ENCODE measurements at regions not wholly inside any gene's neighbourhood (a gene's known extent, or its start where the extent isn't known, plus 50 kb on each side); places are given as distances from the start of the nearest gene placed in this dataset.

DNA sequence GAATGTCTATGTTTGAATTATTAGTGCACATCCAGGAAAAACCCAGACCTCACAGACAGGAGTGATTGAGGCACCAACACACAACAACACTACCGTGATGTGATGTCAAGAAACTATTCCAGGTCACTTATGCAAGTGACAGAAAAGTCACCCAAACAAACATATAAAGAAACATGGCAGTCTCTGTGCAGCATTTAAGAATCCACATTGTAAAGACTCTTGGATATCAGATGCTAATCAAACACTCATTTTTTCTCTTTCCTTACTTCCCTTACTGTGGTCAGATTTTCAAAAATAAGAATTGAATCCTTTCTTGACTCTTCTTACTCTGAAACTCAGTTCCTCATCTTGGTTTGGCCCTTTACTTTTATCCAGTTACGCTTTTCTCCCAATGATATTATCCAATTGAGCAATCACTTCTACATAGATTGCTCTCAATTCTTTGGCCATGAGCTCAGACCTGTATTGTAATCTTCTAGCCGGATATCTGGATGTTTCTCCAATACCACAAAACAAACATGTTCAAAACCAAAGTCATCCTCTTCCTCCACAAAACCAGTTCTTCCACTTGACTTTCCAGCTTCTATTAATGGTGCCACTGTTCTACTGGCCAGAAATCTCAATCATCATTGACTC is 115.4 kb downstream of the DUSP6 start:
- CTCF ChIA-PET: interaction anchor here (1.5 kb wide), 1 partner anchor 19 kb away, joined by 5 read pairs; no protein-coding TSS in a partner anchor
- intact Hi-C loops (cut with micrococcal nuclease): no loop called here
- Mint-ChIP-seq H3K36me3 (ENCODE audit: low read depth) (no peaks in the 10 kb centered on the region), H3K27me3 (ENCODE audit: low read depth) (no peaks in the 10 kb centered on the region), H3K27ac (no peak overlapping the region), H3K4me1 (ENCODE audit: low read depth) (peaks cover 63% of the 10 kb centered on the region), H3K4me3 (no peak overlapping the region), H3K9me3 (no peaks in the 10 kb centered on the region)
- DNase-seq: no peak

DNA sequence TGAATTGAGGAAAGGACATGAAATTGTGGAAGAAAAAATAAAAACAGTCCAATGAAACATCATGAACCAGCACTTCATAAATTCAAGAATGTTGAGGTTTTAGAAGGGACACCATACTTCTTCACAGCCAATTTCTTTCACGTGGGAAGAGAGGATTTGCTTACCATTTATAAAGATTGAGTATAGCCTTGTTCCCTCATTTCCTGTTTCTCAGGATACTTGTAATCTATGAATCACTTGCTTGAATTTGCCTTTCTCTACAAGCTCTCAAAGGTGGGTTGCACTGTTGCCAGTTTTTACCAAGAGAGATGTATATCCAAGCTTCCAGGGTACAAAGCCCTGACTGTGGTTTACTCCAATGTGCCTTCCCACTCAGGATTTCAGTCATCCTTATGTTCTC is 116.1 kb downstream of the DUSP6 start:
- intact Hi-C loops (cut with micrococcal nuclease): no loop called here
- H3K36me3 Mint-ChIP-seq (ENCODE audit: low read depth): no peaks in the 10 kb centered on the region
- H3K4me1 Mint-ChIP-seq (ENCODE audit: low read depth): peaks cover 69% of the 10 kb centered on the region
- no peak overlapping the region for H3K27ac Mint-ChIP-seq
- CTCF ChIA-PET: interaction anchor here (1.5 kb wide), 1 partner anchor 20 kb away, joined by 5 read pairs; no protein-coding TSS in a partner anchor
- H3K4me3 Mint-ChIP-seq: no peak overlapping the region
- H3K9me3 Mint-ChIP-seq: no peaks in the 10 kb centered on the region
- DNase-seq: no peak
- H3K27me3 Mint-ChIP-seq (ENCODE audit: low read depth): no peaks in the 10 kb centered on the region

DNA sequence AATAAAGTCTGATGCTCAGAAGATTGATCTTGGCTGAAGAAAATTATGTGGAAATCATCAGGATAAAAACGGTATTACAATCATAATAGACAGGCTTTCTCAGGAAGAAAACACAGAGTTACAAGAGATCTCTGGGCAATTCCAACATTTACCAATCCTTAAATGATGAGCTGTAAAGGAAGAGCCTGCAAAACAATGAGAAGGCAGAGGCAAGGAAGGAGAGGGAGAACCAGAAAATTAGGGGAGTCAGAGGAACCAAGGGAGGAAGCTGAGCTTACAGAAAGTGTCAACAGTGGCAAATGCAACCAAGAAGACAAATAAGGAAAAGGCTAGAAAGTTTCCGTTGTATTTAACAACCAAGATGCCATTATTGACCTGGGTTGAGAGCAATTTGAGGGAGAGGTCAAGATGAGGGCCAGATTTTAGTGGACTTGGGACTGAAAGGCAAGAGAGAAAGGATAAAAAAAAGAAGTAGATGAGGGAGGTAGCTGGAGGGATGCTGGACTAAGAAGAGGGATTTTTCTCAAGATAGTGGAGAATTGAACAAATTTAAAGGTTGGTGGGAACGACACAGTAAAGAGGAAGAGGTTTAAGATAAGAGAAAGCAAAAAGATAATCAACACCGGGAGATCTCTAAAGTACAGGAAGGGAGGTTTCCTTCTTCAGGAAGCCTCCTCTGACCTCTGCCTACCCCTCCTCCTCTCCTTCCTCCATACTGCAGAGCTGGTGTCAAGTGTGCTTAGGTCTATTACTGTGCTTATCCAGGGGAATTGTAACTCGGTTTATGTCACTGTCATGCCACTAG is 116.9 kb downstream of the DUSP6 start:
- CTCF ChIA-PET: interaction anchor here (0.5 to 1.5 kb wide), 2 partner anchors 21 to 669 kb away, joined by 4 to 5 read pairs; no protein-coding TSS in a partner anchor
- peak overlapping the region; percentile 13 for H3K4me3 Mint-ChIP-seq
- no peak overlapping the region for H3K27ac Mint-ChIP-seq
- no peak for DNase-seq
- H3K27me3 Mint-ChIP-seq (ENCODE audit: low read depth): no peaks in the 10 kb centered on the region
- intact Hi-C loops (cut with micrococcal nuclease): no loop called here
- H3K36me3 Mint-ChIP-seq (ENCODE audit: low read depth): no peaks in the 10 kb centered on the region
- peaks cover 75% of the 10 kb centered on the region for H3K4me1 Mint-ChIP-seq (ENCODE audit: low read depth)
- H3K9me3 Mint-ChIP-seq: no peaks in the 10 kb centered on the region

DNA sequence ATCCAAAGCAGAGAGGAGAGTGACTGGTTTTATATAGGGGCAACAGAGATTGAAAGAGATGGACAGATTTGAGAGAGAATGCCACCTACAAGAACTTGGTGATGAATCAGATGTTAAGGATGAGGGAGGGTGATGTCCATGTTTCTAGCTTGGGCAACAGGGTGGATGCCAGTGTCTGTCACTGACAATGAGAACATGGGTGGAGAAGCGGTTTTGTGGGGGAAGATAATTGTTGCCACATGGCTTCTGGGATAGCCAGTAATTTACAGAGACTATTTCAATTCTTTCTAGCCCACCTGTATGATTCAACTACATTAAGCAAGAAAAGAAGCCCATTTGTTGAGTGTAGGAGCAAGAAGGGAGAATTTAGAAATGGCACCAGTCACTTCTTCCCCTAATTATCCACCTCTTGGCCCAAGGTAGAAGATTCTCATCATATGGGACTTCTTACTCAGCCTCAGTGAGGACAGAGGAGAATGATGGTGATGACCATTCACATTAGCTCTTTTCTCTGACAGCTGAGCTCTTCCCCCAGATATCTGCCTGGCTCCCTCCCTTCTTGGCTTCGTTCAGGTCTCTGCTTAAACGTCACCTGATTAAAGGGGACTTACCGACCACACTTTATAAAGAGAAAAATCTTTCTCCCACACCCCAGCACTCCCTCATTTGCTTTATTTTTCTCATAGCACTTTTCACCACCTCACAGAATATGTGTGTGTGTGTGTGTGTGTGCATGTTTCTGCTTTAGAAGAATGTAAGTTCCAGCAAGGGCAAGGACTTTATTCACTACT is 117.8 kb downstream of the DUSP6 start:
- no peak for DNase-seq
- Mint-ChIP-seq H3K36me3 (ENCODE audit: low read depth) (no peaks in the 10 kb centered on the region), H3K9me3 (no peaks in the 10 kb centered on the region), H3K4me1 (ENCODE audit: low read depth) (peaks cover 73% of the 10 kb centered on the region), H3K27me3 (ENCODE audit: low read depth) (no peaks in the 10 kb centered on the region), H3K4me3 (no peak overlapping the region), H3K27ac (no peak overlapping the region)
- CTCF ChIA-PET: interaction anchor here (0.5 to 1.4 kb wide), 3 partner anchors 9 to 669 kb away, joined by 4 to 6 read pairs (median 5); no protein-coding TSS in a partner anchor
- intact Hi-C loops (cut with micrococcal nuclease): no loop called here

DNA sequence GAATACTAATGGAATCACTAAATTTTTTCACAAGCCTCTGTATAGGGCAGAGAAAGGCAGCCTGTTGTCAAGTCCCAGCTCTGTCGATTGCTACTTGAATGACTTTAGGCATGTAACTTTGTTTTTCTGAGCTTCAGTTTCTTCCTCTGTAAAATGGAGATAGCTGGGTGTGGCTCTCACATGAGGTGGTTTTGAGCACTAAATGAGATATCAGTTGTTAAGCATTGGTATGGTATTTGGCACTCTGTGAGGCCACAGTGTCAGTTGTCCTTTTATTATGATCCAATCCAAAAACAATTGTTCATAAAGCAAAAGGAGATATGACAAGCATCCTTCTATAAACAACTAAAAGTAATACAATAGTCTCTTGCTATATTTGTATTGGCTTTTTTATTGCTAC is 120.6 kb downstream of the DUSP6 start:
- H3K27me3 Mint-ChIP-seq (ENCODE audit: low read depth): no peaks in the 10 kb centered on the region
- no peaks in the 10 kb centered on the region for H3K9me3 Mint-ChIP-seq
- intact Hi-C loops (cut with micrococcal nuclease): loop anchor here (1.0 kb wide), 1 partner anchor 8 kb away; no protein-coding TSS in a partner anchor
- no peaks in the 10 kb centered on the region for H3K36me3 Mint-ChIP-seq (ENCODE audit: low read depth)
- peaks cover 73% of the 10 kb centered on the region for H3K4me1 Mint-ChIP-seq (ENCODE audit: low read depth)
- no peak for DNase-seq
- H3K27ac Mint-ChIP-seq: no peak overlapping the region
- CTCF ChIA-PET: interaction anchor here (1.7 kb wide), 1 partner anchor 12 kb away, joined by 5 read pairs; no protein-coding TSS in a partner anchor
- no peak overlapping the region for H3K4me3 Mint-ChIP-seq

DNA sequence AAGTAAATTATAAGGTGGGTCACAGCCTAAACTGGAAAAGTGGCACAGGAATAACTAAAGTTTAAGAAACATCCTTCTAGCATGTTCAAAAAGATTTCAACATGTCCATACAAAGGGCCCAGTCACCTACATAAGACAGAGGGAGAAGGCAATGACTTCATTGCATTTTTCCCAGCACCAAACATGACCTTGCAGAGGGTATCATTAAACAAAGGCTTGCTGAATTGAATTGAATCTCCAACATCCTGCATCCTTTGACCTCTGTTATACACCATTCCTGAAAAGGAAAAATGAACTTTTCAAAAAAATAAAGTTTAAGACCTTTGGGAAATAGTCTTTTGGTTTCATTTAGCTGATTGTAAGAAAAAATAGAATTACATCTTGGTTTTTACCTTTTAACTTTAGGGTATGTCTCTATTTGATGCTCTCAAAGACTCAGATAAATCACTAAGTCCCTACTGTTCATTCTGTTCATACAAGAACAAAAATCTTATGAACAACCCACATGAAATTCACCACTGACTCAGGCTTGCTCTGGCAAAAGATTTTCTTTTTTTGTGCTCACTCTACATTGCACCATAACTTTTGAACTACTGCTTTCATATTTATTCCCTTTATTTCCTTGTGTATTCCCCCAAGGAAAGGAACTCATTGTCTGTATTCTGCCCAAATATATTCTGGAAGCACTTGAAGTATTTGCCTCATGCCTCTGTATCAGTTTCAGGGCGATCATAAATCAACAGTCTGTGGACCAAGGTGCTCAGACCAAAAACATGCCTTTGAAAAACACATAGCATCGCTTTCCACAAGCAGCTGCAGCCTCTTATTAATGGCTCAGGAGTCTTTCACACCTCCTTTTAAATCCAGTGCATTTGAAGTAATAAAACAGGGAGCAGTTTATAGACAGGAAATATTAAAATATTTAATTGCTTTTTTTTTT is 121.7 kb downstream of the DUSP6 start:
- Mint-ChIP-seq H3K36me3 (ENCODE audit: low read depth) (no peaks in the 10 kb centered on the region), H3K9me3 (no peaks in the 10 kb centered on the region), H3K27ac (no peak overlapping the region), H3K4me3 (no peak overlapping the region), H3K27me3 (ENCODE audit: low read depth) (no peaks in the 10 kb centered on the region), H3K4me1 (ENCODE audit: low read depth) (peaks cover 73% of the 10 kb centered on the region)
- no peak for DNase-seq
- CTCF ChIA-PET: interaction anchor here (1.6 to 1.7 kb wide), 2 partner anchors 8 to 13 kb away, joined by 4 to 5 read pairs; no protein-coding TSS in a partner anchor
- intact Hi-C loops (cut with micrococcal nuclease): loop anchor here (1.0 kb wide), 1 partner anchor 9 kb away; no protein-coding TSS in a partner anchor

DNA sequence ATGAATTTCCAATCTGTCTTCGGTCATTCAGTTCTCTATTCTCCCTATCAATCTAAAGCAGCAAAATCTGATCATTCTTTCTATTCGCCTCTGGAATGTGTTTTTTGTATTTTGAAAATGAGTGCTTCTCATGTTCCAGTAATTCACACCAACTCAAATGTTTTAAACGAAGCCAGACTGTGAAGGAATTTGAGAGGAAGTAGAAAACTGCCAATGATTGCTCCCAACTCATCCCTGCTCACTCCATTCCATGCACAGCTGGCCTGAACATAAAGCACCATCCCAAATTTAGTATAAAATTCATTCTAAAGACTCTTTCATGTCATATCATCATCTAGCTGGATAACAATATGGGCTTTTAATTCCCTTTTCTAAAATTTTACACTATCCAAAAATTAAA is 123.8 kb downstream of the DUSP6 start:
- peaks cover 4% of the 10 kb centered on the region for H3K36me3 Mint-ChIP-seq (ENCODE audit: low read depth)
- H3K9me3 Mint-ChIP-seq: no peaks in the 10 kb centered on the region
- H3K4me1 Mint-ChIP-seq (ENCODE audit: low read depth): peaks cover 81% of the 10 kb centered on the region
- no peak for DNase-seq
- no peak overlapping the region for H3K4me3 Mint-ChIP-seq
- H3K27me3 Mint-ChIP-seq (ENCODE audit: low read depth): no peaks in the 10 kb centered on the region
- intact Hi-C loops (cut with micrococcal nuclease): loop anchor here (5.0 kb wide), 1 partner anchor 1086 kb away; the partner anchor contains the start of genes CEP290 and TMTC3
- CTCF ChIA-PET: interaction anchor here (1.5 to 1.6 kb wide), 2 partner anchors 10 to 15 kb away, joined by 4 to 8 read pairs; no protein-coding TSS in a partner anchor
- H3K27ac Mint-ChIP-seq: no peak overlapping the region

DNA sequence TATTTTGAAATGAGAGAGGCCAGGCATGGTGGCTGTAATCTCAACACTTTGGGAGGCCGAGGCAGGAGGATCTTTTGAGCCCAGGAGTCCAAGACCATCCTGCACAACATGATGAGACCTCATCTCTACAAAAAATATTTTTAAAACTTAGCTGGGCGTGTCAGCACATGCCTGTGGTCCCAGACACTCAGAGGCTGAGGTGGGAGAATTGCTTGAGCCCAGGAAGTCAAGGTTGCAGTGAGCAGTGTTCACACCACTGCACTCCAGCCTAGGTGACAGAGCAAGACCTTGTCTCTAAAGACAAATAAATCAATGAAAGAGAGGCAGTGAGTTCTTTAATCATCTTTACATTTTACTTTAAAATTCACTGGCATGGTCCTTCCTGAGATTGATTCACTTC is 124.5 kb downstream of the DUSP6 start:
- CTCF ChIA-PET: interaction anchor here (0.7 to 1.6 kb wide), 2 partner anchors 17 to 54 kb away, joined by 3 to 8 read pairs; no protein-coding TSS in a partner anchor
- DNase-seq: no peak
- H3K4me1 Mint-ChIP-seq (ENCODE audit: low read depth): peaks cover 80% of the 10 kb centered on the region
- no peaks in the 10 kb centered on the region for H3K9me3 Mint-ChIP-seq
- H3K27ac Mint-ChIP-seq: peak overlapping the region; percentile 53
- intact Hi-C loops (cut with micrococcal nuclease): loop anchor here (2.0 to 5.0 kb wide), 2 partner anchors 721 to 1085 kb away; partner anchors contain the start of genes CEP290 and TMTC3
- peaks cover 4% of the 10 kb centered on the region for H3K36me3 Mint-ChIP-seq (ENCODE audit: low read depth)
- no peak overlapping the region for H3K4me3 Mint-ChIP-seq
- no peaks in the 10 kb centered on the region for H3K27me3 Mint-ChIP-seq (ENCODE audit: low read depth)

DNA sequence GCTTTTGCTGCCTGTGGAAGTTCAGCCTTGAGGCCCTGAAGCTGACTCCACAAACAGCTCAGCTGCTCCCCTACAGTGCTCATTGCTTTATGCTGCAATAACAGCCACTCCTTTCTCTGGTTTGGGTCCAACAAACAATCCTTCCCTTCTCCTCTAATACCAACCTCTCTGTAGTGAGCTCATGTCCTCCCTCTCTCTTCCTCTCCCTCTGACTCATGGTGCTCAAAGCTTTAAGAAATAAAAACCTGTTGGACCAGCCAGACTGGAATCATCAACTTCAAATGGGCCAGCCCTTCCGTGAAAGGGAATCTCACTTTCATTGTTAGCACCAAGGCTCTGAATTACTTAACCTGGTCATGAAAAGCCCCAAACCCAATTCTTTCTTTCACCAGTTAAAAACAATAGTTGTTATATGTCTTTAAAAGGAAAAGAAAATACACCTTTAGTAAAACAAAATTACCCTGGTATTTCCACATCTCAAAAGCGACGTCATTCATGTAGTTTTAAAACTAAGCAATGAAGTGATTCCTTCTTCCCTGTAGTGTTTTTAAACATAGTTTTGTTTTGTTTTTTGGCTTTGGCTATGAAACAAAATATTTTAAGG is 126.4 kb downstream of the DUSP6 start:
- Mint-ChIP-seq H3K9me3 (peaks cover 6% of the 10 kb centered on the region), H3K4me1 (ENCODE audit: low read depth) (peaks cover 70% of the 10 kb centered on the region)

DNA sequence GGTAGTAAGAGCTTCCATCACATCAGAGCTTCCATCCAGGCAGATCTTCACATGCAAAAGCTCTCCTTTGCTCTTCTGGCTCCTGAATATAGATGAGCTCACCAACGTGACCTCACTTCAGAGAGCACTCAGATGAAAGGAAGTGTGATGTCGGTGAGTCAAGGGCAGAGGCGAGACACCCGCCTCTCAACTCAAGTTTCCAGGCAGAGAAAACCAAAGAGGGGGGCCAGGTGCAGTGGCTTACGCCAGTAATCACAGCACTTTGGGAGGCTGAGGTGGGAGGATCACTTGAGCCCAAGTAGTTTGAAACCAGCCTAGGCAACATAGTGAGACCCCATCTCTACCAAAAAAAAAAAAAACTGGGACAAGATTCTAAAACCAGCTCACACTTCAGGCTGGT is 126.9 kb downstream of the DUSP6 start:
- peak; percentile 93 for DNase-seq
- Mint-ChIP-seq H3K9me3 (peaks cover 10% of the 10 kb centered on the region), H3K4me3 (peak overlapping the region; percentile 70), H3K36me3 (ENCODE audit: low read depth) (peaks cover 4% of the 10 kb centered on the region), H3K27ac (peak overlapping the region; percentile 99), H3K27me3 (ENCODE audit: low read depth) (no peaks in the 10 kb centered on the region), H3K4me1 (ENCODE audit: low read depth) (peaks cover 66% of the 10 kb centered on the region)
- intact Hi-C loops (cut with micrococcal nuclease): loop anchor here (1.0 to 5.0 kb wide), 15 partner anchors 19 to 1083 kb away; partner anchors contain the start of genes ATP2B1, CEP290, POC1B and TMTC3
- CTCF ChIA-PET: interaction anchor here (0.6 to 1.5 kb wide), 11 partner anchors 9 to 236 kb away, joined by 3 to 13 read pairs (median 5); no protein-coding TSS in a partner anchor

More for the DNA sequence above, 126.4 kb downstream of the DUSP6 start:
- H3K36me3 Mint-ChIP-seq (ENCODE audit: low read depth): peaks cover 4% of the 10 kb centered on the region
- CTCF ChIA-PET: interaction anchor here (0.6 to 1.5 kb wide), 10 partner anchors 8 to 235 kb away, joined by 3 to 13 read pairs (median 5); no protein-coding TSS in a partner anchor
- peak overlapping the region; percentile 99 for H3K27ac Mint-ChIP-seq
- peak overlapping the region; percentile 70 for H3K4me3 Mint-ChIP-seq
- intact Hi-C loops (cut with micrococcal nuclease): loop anchor here (1.0 to 5.0 kb wide), 22 partner anchors 18 to 1084 kb away; partner anchors contain the start of genes ATP2B1, CEP290, DUSP6 and POC1B
- DNase-seq: peak; percentile 86
- no peaks in the 10 kb centered on the region for H3K27me3 Mint-ChIP-seq (ENCODE audit: low read depth)

All from activated naive CD4-positive, alpha-beta T cell treated with anti-CD3 and anti-CD28 coated beads for 36 hours (primary cell).